Activated CD8-positive, alpha-beta memory T cell treated with anti-CD3 and anti-CD28 coated beads for 24 hours (primary cell): ENCODE measurements at regions not wholly inside any gene's neighbourhood (a gene's known extent, or its start where the extent isn't known, plus 50 kb on each side); places are given as distances from the start of the nearest gene placed in this dataset.

Experiments used
- DNase-seq: peaks from one replicate; pipeline ENCODE4 v3.0.0-alpha.2; 2020

- no peak for DNase-seq
These were observed 157.6 kb upstream of the KLF4 start for GRCh38 chr9:107647141-107647540.

- no peak for DNase-seq
These were observed 155.9 kb upstream of the KLF4 start for GRCh38 chr9:107645464-107645833.

DNA sequence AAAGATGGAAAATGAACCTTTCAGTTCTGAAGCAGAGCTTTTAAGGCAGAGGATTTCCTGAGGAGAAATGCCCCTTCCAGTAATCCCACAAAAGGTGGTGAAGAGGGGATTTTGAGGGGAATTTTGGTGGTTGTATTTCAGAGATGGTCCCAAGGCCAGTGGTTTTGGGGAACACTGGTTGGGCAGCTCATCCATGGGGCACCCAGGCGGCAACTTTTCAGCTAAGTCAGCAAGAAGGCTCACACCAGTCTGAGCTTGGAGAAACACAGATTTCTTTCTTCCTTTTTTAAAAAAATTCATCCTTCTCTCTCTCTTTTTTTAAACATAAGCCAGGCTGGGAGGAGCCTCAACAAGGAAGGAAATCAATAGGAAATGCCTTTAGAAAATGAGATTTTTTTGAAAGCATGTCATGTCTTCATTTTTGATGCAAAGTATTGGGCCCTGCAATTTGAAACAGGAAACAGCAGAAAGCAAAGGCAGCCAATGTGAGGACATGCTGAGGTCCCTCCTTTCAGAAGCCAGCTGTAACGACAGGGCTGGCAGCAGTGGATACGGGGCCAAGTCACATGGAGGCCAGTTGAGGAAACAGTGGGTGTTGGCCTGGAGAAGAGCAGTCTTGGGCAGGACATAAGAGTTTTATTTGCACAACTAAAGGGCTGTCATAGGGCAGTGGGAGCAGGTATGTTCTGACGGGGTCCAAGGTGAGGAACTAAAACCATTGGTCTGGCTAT, 155.3 kb upstream of the KLF4 start:
- no peak for DNase-seq

- no peak for DNase-seq
These were observed 149.9 kb upstream of the KLF4 start for GRCh38 chr9:107639426-107639825.

DNA sequence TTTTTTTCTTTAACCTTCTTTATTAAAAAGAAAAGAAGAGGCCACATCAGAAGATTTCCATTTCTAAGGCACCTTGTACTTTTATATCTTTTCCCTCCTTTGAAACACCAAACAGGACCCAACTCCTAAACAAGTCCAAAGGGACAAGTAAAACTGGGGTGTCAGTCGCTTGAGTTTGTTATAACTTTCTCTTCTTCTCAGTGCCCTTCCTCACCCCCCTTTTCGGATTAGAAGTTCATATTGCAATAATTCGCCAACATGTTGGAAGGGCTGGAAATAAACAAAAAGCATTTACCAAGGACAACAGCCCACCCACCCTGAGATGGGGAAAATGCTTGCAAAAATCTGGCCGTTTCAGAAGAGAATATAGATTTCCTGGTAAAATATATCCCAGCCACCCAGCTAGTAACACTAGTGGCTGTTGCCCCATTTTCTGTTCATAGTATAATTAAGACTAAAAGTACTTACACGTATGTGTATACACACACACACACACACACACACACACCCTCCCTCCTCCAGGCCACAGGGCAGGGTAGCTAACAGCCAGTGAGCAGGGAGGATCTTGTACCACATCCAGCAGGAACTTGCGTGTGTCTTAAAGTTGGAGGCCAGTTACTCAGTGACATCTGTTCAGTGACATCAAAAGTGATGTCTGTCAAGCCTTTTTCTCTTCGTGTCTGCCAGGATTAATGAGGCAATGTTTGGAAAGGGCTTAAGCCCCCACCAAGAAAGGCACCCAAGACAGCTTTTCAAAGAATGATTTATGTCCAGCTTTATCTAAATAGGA, 149.1 kb upstream of the KLF4 start:
- DNase-seq: no peak

- no peak for DNase-seq
These were observed 148.2 kb upstream of the KLF4 start for GRCh38 chr9:107637421-107638420.

DNA sequence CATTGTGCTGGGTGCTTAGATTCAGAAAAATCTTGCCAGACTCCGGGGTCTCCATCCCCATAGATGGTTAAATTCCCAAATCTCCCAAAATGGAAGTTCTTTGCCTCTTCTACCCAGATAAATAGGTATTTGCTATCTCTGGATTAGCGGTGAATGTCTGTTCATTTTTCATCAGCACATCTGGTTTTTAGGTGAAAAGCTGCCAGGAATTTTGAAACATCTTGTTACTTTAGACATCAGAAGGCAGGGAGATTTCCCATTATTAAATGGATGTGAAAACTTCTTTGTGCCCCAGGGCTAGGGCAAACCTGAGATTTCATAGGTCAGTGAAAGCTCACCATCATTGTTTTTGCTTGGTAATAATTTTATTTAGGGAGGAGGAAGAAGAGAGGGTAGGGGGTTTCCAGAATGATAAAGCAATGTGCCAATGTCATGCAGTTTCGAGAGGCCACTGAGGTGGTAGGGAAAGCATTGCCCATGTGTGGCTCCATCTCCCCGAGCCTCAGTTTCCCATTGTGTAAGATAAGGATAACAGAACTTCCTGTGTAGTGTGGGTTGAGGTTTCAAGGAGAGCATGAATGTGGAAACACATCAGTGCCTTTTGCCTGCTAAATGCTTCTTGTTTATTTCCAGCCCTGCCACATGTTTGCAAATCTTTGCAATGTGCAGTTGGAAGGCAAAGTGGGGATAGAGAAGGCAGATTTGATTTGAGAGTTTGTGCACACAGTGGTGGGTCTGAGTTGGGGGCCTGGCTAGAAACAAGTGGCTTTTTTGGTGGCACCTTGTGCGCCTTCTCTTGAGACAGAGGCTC, 147.2 kb upstream of the KLF4 start:
- no peak for DNase-seq

DNA sequence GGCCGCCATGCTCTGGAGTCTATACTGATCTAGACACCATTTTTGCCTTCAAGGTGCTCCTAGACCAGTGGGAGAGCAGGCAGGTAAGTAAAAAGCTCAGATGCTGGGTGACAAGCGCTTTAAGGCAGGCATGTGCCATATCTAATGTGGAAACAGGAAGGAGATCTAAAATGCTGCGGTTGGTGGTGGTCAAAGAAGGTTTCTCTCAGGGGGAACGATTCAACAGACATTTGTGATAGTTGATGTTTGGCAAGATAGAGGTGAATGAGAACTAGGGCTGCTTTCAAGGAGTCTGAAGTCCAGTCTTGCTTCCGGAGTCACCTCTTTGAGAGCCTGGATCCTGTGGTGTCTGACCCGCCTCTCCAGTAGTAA, 146.2 kb upstream of the KLF4 start:
- no peak for DNase-seq

- DNase-seq: no peak
These were observed 145.7 kb upstream of the KLF4 start for GRCh38 chr9:107635101-107635802.

GRCh38 chr9:107633406-107633805, 143.8 kb upstream of the KLF4 start:
- no peak for DNase-seq

- no peak for DNase-seq
These were observed 143.1 kb upstream of the KLF4 start for GRCh38 chr9:107632661-107633060.

DNA sequence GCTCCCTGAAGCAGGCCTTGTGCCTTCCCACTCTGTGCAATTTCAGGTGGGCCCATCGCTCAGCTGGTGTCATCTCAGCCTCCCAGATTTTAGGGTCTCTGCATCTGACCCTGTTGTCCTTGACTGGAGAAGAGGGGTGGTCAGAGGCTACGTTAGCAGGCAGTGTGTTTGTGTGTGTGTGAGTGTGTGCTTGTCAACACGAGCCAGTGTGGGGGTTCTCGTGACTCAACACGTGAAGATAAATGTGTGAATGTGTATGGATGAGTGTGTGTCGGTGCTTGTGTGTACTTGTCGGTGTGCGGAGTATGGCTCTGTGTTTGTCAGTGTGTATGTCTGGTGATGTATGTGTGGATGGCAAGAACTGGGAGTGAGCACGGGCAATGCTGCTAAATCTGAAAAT, 142.6 kb upstream of the KLF4 start:
- DNase-seq: no peak

DNA sequence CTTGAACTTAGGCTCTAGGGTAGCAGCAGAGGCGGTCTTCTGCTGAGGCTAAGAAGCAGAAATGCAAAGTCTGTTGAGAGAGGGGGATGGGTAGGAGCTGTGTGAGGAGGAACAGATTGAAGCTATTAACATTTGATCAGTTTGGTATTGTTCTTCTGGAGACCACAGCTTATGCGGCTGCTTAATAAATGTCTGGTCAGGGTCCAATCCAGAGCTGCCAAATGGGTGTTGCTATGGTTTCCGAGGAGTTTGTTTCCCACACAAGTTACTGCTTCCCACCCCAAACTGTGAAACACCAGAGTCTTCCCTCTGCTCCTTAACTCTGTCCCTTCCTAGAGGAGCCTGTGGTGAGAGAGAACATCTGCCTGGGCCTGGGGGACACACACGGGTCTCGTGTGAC, 142.2 kb upstream of the KLF4 start:
- DNase-seq: no peak

GRCh38 chr9:107630156-107630555, 140.6 kb upstream of the KLF4 start:
- no peak for DNase-seq

GRCh38 chr9:107628444-107628843, 138.9 kb upstream of the KLF4 start:
- no peak for DNase-seq

- no peak for DNase-seq
These were observed 138.2 kb upstream of the KLF4 start for GRCh38 chr9:107627781-107628180.

- DNase-seq: no peak
These were observed 136.5 kb upstream of the KLF4 start for GRCh38 chr9:107626118-107626517.

GRCh38 chr9:107625383-107625984, 135.9 kb upstream of the KLF4 start:
- no peak for DNase-seq

DNA sequence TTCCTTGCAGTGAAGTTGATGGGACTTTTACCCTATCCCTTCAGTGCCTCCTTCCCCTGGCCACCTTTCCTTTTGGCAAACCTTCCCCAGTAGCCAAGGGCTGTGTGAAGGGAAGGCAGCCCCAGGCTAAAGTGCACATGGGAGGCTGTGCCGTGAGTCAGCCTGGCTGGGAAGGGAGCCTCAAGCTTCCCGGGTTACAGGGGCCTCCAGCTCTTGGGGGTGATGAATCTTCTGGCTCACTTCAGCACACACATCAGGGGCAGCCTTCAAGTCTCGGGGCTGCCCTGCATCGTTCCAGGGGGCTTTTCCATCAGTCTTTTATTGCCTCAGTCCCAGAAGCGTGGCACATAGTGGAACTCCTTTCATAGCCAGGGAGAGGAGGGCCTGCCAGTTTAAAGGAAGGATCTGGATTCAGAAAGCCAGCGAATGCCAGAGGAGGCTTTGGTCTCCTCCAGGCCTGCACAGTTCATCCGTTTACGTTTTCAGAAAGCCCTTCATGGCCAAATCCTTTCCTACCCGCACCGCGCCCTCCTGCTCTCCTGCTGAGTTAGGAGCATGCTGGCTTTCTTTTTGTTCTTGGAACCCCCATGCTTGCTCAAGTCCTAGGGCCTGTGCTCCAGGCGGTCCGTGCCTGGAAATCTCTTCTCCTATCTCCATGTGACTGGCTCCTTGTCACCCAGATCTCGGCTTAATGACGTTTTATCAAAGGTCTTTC, 134.8 kb upstream of the KLF4 start:
- DNase-seq: no peak

GRCh38 chr9:107621436-107621835, 131.9 kb upstream of the KLF4 start:
- no peak for DNase-seq

DNA sequence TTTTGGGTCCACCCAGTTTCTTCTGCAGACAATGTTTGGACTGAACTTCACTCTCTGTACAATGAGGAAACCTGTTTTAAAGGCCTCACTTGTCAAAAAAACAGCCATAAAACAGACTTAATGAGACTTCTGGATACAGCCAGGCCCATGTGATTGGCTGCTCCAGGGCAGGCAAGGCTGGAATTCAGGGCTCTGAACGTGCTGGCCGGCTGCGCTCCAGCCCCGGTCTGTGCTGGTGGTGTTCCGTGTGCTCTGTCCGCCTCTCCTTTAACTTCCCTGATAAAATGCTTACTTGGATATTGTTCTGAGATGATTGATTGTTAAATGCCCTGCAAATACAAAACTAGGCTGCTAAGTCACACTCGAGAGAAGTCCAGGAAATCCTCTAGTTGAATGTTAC, 131.2 kb upstream of the KLF4 start:
- DNase-seq: no peak
